CD4-positive, alpha-beta T cell treated with Interleukin-10 for 1 hour (primary cell): ENCODE measurements at regions not wholly inside any gene's neighbourhood (a gene's known extent, or its start where the extent isn't known, plus 50 kb on each side); places are given as distances from the start of the nearest gene placed in this dataset.

Experiments used
- DNase-seq: peaks from one replicate; pipeline ENCODE4 v3.0.0-alpha.2; 2020

DNA sequence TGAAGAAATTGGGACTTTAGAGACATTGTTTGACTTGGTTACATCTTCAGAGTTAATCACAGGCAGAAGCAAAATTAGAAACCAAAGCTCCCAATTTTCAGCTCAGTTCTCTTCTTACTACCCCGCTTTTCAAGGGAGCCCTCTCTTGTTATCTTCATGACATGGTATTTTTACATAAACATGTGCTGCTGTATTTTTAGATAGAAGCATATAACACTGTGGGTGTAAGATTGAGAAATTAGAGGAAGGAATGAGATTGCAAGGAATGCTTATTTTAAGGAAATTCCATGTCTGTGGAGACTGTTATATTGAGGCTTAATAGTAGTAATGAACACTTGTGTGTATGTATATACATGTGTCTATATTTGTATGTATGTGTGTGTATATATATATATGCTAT is 401.6 kb downstream of the TMEM232 start:
- no peak for DNase-seq

DNA sequence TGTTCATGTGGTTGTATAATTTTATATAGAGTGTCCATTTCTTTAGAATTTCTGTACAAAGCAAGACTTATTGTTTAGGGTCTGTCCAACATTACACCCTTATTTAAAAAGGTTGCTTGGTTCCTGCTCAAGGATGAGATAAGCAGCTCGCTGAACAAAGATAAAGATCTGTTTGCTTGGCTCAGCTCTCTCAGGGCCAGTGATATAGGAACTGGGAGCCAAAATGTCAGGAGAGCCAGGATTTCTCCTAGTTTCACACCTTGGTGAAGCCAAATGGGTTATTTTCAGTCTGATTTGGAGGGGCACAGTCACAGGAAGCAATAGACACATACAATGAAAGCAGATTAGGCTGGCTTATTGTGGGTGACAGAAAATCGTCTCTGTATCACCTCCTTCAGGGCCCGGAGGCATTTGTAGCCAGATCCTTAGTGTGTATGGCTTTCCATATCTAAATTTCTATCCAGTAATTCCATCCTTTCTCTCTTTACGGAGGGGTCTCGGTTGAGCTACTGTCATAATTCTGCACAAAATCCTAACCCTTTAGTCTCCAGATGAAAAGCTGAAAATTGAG is 396.4 kb downstream of the TMEM232 start:
- DNase-seq: no peak

DNA sequence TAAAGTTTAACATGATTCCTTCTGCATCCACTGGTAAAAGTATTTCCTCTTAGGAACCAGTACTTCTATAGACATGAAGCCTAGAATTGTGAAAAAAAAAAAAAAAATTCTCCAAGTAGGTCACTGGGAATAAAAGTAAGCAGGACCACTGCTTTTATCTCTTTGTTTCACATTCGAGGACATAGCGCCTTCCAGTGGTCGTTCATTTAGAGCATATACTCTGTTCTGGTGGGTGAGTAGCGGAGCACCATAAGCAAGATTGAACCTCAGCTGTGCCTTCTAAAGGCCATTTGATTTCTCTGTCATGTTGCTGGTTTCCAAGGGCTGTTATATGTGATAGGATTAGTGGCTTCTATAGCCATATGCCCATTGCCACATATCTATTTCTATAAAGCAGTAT is 393.1 kb downstream of the TMEM232 start:
- peak; percentile 1 for DNase-seq

DNA sequence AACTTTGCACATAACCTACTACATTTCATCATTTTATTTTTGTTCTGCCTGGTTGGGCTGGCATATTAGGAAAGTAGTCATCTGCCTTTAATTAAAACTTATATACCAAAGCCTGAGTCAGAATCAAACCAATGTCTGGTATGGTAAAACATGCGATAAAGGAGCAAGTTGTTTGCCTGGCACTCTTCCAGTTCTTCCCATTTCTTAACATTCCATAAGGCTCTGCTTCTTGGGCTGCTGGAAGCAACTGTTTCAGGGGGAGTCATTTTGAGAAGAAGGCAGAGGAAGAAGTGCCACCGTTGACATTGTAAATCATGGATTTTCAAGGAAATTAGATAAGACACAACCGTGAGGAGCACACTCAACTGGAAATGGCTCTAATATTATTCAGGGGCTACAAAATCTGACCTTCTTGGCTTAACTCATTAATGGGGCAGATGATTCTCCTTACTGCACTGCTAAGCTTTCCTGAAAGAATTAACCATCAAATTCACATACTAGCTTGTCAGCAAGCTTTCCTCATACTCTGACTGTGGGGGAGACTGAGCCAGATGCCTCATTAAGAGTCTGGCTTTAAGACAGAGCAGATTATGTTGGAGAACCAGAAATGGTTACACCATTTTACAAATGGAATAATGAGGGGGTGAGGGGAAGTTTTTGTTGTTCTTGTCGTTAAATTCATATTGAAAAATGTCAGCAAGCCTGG is 391.0 kb downstream of the TMEM232 start:
- DNase-seq: no peak

DNA sequence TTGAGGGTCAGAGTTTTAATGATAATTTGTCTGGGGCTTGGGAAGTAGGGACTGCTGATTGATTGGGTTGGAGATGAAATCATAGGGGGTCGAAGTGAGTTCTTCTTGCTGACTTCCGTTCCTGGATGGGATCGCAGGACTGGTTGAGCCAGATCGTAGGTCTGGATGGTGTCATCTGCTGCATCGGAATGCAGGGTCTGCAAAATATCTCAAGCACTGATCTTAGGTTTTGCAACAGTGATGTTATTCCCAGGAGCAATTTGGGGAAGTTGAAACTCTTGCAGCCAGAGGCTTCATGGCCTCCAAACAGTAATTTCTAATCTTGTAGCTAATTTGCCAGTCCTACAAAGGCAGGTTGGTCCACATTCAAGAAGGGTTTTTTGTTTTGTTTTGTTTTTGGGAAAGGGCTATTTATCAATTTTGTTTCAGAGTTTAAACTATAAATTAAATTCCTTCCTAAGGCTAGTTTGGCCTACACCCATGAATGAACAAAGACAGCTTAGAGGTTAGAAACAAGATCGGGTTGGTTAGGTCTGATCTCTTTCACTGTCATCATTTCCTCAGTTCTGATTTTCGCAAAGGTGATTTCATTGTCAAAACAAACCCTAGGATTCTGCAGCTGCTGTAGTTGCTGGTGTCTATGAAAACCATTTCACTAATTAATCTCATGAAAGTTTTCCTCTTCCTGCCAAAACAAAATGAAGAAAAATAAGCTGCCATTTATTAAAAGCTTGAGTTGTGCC is 388.0 kb downstream of the TMEM232 start:
- no peak for DNase-seq

DNA sequence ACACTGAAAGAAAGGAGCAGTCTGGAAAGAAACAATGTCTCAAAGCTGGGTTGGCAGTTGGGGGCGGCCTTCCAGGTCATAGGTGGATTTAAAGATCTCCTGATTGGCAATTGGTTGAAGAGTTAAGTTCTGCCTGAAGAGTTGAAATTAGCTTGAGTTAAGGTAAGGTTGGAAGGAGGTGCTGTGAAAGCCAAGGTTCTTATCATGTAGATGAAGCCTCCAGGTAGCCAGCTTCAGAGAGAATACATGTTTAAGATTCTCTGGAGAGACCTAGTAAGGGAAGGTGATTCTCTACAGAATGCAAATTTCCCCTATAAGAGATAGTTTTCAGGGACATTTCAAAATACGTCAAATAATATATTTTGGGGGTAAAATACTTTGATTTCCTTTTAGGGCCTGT is 387.1 kb downstream of the TMEM232 start:
- no peak for DNase-seq

DNA sequence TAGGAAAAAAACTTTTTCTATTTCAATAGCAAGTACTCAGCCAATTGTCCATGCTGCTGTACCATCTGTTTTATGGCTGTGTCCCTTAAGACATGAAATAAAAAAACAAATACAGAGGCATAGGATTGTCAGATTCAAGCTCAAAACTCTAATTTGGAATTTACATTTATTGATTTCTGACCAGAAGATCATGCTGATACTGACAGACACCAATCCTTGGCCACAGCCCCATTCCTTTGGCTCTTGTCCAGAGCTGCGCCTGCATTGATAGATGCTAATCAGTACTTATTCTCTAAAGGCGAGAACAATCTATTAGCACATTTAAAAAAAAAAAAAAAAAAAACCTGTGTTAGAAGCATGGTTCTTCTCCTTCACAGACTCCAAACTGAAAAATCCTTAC is 384.6 kb downstream of the TMEM232 start:
- no peak for DNase-seq

DNA sequence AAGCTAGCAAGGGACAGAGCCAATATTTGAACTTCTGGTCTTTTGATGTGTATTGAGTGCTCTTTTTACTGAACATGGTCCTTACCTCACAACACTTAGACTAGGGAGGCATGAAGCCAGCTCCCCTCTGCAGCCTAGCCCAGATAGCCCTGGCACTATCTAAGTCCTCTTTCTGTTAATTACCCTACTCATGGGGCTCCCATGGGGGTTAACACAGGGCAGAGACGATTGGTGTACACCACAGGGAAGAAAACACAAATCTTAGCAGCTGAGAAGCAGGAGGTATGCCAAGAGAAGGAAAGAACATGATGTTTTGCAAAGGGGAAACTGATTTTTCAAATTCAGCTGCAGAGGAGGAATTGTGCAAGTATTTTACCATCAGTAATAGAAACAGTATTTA is 383.8 kb downstream of the TMEM232 start:
- no peak for DNase-seq

DNA sequence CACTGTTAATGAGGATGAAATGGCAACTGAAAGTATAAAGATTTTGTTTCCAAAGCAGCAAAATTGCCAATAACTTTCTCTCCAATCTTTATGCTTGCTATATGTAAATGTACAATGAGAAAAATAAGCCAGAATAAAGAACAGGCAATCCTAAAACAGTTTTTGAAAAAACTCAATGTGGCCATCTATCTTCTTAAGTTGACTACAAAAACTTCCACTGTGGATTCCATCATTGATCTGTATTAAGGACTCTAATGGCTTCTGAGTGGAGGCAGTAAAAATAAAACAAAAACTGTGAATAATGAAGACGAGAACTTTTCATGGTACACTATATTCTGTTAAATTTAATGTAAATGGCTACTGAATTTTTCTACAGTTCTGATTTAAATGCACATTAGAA is 382.9 kb downstream of the TMEM232 start:
- no peak for DNase-seq

DNA sequence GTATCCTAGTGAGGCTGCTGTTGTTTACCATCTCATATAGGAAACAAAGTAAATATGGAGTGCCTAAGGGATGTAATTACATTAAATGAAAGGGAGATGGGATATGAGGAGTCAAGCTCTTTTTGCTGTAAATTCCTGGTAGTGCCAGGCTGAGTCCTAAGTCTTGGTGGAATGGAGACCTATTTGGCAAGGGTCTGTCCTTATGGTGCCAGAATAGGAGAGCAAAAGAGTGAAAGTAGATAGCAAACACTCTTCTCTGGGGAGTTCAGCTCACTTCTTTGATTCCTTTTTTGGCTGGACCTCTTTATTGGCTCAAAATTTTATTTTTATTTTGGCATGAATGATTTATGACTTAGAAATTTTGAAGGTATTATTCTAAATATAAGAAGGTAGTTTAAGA is 380.8 kb downstream of the TMEM232 start:
- DNase-seq: no peak

DNA sequence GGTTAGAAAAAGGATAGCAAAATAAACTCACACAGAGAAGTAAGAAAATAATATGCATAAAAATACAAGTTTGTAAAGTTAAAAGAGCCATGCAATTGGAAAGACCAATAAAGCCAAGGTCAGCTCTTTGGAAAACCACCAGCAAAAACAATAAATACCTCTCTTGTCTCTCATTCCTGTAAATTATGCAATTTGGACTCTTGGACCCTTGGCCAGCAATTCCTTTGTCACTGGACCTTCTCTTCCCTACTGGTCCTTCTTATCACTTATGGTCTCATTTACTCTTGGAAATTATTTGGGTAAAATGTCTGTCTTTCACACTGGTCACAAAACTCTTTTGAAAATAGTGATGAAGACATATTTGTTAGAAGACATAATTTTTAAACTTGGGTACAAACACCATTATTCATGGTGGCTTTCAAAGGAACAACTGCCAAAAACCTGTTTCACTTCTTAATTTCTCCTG is 379.5 kb downstream of the TMEM232 start:
- no peak for DNase-seq

DNA sequence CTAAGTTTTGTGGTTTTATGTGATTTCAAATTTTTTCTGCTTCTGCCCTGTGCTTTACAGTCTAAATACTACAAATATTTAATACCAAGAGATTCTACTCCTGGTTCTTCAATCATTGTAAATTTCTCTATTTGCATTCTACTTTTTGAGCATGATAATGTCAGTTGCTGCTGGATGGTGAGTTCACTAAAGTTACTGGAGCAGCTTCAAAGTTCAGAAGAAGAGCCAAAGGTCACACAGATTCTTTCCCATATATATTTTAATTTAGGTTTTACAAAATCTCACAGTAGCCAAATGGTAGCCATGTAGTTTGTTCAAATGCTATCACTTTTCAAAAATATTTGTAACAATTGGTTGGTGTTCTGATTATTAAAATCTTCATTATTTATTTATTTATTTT is 378.7 kb downstream of the TMEM232 start:
- no peak for DNase-seq

DNA sequence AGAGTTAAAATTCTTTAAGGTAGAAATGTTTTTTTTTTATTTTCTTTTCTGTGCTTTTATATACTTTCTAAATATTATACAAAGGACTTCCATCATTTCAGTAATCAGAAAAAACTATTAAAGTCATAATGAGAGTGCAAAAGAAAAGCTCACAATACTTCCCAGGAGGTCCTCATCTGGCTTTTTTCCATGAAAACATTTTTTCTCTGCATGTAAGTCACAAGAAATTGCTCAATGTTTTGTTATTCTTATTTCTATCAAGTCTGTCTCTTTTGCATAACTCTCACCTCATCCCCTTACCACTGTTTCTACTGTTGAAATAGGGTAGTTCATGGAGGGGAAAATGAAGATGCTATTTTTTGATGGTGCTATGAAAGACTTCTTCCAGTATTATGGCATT is 375.0 kb downstream of the TMEM232 start:
- DNase-seq: no peak

DNA sequence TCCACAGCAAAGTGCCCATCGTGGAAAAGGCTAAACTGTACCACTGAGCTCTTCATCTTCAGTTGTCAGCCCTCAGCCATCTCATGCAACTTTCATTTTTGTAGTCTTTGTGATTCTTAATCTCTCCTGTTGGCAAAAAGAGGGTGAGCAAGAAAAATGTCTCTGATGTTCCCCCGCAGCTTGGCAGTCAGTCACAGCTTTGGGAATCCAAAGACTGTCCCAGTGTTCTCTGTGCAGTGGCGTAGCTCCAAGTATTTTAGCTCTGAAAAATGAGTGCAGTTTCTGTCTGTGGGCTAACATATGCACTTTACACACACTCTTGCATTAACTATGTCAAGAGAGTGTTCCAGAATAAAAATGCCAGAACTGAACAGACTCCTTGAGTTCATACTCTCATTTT is 372.2 kb downstream of the TMEM232 start:
- DNase-seq: no peak

DNA sequence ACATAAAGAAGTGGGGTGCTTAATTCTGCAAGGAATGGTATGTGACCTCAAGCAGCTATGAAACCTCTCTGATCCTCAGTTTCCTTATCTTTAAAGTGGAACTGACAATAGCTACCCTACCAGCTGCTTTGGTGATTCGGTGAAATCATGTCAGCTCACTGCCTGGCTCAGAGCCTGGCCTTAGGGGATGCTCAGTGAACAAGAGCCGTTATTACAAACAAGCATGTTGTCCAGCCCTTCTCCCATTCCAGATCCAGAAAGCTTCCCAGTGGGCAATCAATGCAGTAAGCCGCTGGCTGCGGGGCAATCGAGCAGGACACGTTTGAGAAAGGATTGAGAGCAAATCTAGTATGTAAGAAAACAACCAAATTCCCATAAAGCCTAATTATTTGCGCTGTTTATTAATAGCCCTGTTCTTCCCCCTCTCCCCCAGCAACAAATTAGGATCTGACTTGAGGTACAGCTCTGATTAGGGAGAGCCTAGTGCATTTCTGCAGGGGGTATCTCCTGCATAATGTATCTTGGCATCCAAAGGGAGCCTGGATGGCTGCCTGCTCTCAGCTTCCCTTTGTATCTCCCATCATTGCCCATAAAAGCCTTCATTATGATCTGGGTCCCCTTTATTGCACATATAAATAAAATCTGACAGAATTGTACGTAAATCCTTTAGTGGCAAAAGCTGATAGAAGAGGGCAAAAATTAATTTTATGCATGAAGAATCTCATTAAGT is 371.4 kb downstream of the TMEM232 start:
- no peak for DNase-seq

DNA sequence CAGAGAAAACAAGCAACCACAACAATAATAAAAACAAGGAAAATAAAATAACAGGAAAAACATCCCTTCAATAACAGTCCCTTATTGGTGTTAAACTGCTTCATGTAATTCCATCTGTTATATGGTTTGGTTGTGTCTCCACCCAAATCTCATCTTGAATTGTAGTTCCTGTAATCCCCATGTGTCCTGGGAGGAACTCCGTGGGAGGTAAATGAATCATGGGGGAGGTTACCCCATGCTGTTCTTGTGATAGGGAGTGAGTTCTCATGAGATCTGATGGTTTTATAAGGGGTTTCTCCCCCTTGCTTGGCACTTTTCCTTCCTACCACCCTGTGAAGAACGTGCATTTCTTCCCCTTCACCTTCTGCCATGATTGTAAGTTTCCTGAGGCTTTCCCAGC is 369.8 kb downstream of the TMEM232 start:
- no peak for DNase-seq

DNA sequence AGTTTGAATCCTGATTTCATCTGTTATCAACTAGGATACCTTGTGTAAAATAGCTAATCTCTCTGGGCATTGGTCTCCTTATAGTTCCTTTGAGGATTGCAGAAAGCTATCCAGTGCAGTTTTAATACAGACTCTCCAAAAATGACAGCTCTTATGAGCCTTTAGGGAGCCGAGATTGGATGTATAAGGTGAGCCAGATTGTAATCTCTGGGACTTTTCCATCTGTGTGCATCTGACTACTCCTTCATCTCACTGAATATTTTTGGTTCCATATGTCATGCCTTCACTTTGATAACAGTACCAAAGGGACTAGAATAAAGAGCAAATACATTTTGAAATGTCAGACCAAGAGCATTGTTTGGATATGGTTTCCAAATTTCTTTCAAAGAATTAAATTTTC is 367.2 kb downstream of the TMEM232 start:
- DNase-seq: no peak

DNA sequence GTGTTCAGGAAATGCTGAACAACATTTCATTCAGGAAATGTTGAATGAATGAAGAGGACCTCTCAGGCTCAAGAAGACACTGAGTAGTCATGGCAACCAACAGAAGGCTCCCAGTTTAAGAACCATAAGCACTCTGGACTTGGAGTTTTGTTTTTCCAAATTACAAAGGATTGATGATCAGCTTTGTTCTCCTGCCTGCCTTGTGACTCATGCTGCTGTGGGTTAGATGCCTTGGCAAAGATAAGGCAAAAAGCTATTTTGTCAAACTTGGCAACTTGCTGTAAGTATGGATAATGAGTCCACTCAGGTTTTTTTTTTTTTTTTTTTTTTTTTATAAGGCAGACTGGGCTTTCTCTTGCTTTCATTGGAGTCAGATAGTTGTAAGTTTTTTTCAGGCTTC is 365.0 kb downstream of the TMEM232 start:
- DNase-seq: no peak

DNA sequence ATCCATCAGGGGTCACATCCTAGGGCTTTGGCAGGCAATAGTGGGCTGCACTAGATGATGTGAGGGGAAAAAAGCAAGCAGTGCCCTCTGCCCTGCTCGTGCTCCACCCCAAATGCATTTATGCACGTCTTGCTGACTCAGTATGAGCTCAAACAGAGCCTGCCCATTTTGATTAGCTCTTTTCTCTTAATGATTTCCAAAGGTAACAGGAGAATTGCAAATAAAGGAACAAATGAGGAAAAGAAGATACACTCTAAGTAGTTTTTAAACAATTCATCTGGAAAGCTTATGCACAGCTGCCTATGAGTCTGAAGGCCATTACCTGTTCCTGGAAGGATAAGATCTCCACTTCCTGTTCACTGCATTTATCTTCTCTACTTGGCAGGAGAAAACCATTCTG is 364.2 kb downstream of the TMEM232 start:
- no peak for DNase-seq

DNA sequence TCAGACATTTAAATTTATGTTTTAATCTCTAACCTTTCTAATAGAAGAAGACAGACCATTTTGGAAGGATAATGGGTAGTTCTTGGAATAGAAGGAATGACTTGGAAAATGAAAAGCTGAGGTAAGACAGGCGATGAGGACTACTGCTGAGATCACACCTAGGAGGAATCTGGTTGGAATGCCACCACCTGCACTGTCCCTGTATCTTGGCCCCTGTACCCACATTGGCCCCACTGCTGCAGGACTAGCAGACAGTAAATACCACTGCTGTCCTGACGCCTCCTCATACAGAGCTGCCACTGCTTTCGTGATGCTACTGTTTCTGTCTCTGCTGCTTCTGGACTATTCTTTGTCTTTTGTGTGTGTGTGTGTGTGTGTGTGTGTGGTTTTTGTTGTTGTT is 359.8 kb downstream of the TMEM232 start:
- no peak for DNase-seq
